ENCODE measurements at regions not wholly inside any gene's neighbourhood (a gene's known extent, or its start where the extent isn't known, plus 50 kb on each side); places are given as distances from the start of the nearest gene placed in this dataset.
"Not testable (repeated sequence)": the region's sequence is repeated elsewhere in the genome, so short reads cannot be mapped to it uniquely, and the experiment has no call there.

GRCh38 chr6:21334651-21335050, 258.9 kb upstream of the SOX4 start:
- TF ChIP-seq POLR2A (IDR thresholded peaks at IDR 0.05), result no peak
- no peak for TF ChIP-seq CTCF (IDR thresholded peaks at IDR 0.05)
- no peak for TF ChIP-seq POLR2AphosphoS5 (IDR thresholded peaks at IDR 0.05)
- TF ChIP-seq EP300 (IDR thresholded peaks at IDR 0.05), result no peak
- H3K4me1 ChIP-seq, result peaks cover 3% of the 10 kb centered on the region
- H3K4me3 ChIP-seq, result no peak overlapping the region
- no peaks in the 10 kb centered on the region for H3K36me3 ChIP-seq
- H3K27ac ChIP-seq, result no peak overlapping the region
- H3K9me3 ChIP-seq, result no peaks in the 10 kb centered on the region
- DNase-seq (ENCODE audit: low spot score in 2 of 2), result no peak
- no peaks in the 10 kb centered on the region for H3K27me3 ChIP-seq
- 87% methylated on average over 7 of the region's 7 CpGs for WGBS

- H3K4me1 ChIP-seq, result peaks cover 6% of the 10 kb centered on the region
- H3K27me3 ChIP-seq, result no peaks in the 10 kb centered on the region
- H3K36me3 ChIP-seq, result no peaks in the 10 kb centered on the region
- H3K27ac ChIP-seq, result no peak overlapping the region
- H3K4me3 ChIP-seq, result no peak overlapping the region
- no peaks in the 10 kb centered on the region for H3K9me3 ChIP-seq
- no peak for TF ChIP-seq POLR2A (IDR thresholded peaks at IDR 0.05)
- no peak for DNase-seq (ENCODE audit: low spot score in 2 of 2)
Observed at GRCh38 chr6:21335591-21335990, 258.0 kb upstream of the SOX4 start.

- 74% methylated on average over 3 of the region's 3 CpGs for WGBS
- TF ChIP-seq POLR2AphosphoS5 (IDR thresholded peaks at IDR 0.05), result no peak
- no peak for TF ChIP-seq POLR2A (IDR thresholded peaks at IDR 0.05)
- no peak for TF ChIP-seq EP300 (IDR thresholded peaks at IDR 0.05)
- TF ChIP-seq CTCF (IDR thresholded peaks at IDR 0.05), result no peak
Observed at GRCh38 chr6:21337263-21337662, 256.3 kb upstream of the SOX4 start.

GRCh38 chr6:21340573-21340972, 253.0 kb upstream of the SOX4 start:
- WGBS, result 60% methylated on average over 3 of the region's 3 CpGs

More at GRCh38 chr6:21337263-21337662, 256.3 kb upstream of the SOX4 start:
- Histone ChIP-seq H3K36me3 (no peaks in the 10 kb centered on the region), H3K9me3 (no peaks in the 10 kb centered on the region), H3K4me3 (no peak overlapping the region), H3K4me1 (peaks cover 2% of the 10 kb centered on the region), H3K27me3 (no peaks in the 10 kb centered on the region), H3K27ac (no peak overlapping the region)
- DNase-seq (ENCODE audit: low spot score in 2 of 2), result no peak

GRCh38 chr6:21341910-21342309, 251.6 kb upstream of the SOX4 start:
- Histone ChIP-seq H3K27me3 (no peaks in the 10 kb centered on the region), H3K4me3 (no peak overlapping the region), H3K9me3 (no peaks in the 10 kb centered on the region), H3K27ac (no peak overlapping the region), H3K4me1 (peaks cover 2% of the 10 kb centered on the region), H3K36me3 (no peaks in the 10 kb centered on the region)
- DNase-seq (ENCODE audit: low spot score in 2 of 2), result no peak
- 91% methylated on average over 4 of the region's 4 CpGs for WGBS
- TF ChIP-seq POLR2A (IDR thresholded peaks at IDR 0.05), result no peak

More at GRCh38 chr6:21340573-21340972, 253.0 kb upstream of the SOX4 start:
- Histone ChIP-seq H3K9me3 (no peaks in the 10 kb centered on the region), H3K4me1 (peaks cover 2% of the 10 kb centered on the region), H3K36me3 (no peaks in the 10 kb centered on the region), H3K27me3 (no peaks in the 10 kb centered on the region), H3K27ac (no peak overlapping the region), H3K4me3 (no peak overlapping the region)
- TF ChIP-seq POLR2AphosphoS5 (IDR thresholded peaks at IDR 0.05), result no peak
- TF ChIP-seq CTCF (IDR thresholded peaks at IDR 0.05), result no peak
- no peak for TF ChIP-seq EP300 (IDR thresholded peaks at IDR 0.05)
- no peak for TF ChIP-seq POLR2A (IDR thresholded peaks at IDR 0.05)
- DNase-seq (ENCODE audit: low spot score in 2 of 2), result no peak

- Histone ChIP-seq H3K27me3 (no peaks in the 10 kb centered on the region), H3K9me3 (no peaks in the 10 kb centered on the region), H3K36me3 (no peaks in the 10 kb centered on the region), H3K27ac (no peak overlapping the region), H3K4me3 (no peak overlapping the region), H3K4me1 (peaks cover 2% of the 10 kb centered on the region)
- TF ChIP-seq CTCF (IDR thresholded peaks at IDR 0.05), result no peak
- no peak for TF ChIP-seq POLR2AphosphoS5 (IDR thresholded peaks at IDR 0.05)
- no peak for TF ChIP-seq EP300 (IDR thresholded peaks at IDR 0.05)
- TF ChIP-seq POLR2A (IDR thresholded peaks at IDR 0.05), result no peak
- DNase-seq (ENCODE audit: low spot score in 2 of 2), result no peak
- WGBS, result 84% methylated on average over 8 of the region's 8 CpGs
Observed at GRCh38 chr6:21342501-21342900, 251.1 kb upstream of the SOX4 start.

- not testable (repeated sequence) for H3K4me1 ChIP-seq; H3K36me3 ChIP-seq; H3K27ac ChIP-seq; H3K27me3 ChIP-seq; H3K9me3 ChIP-seq; DNase-seq (ENCODE audit: low spot score in 2 of 2); H3K4me3 ChIP-seq
- 89% methylated on average over 1 of the region's 1 CpG for WGBS
Observed at GRCh38 chr6:21345704-21346103, 247.8 kb upstream of the SOX4 start.
